Smooth muscle cell (in vitro differentiated cells): ENCODE measurements at regions not wholly inside any gene's neighbourhood (a gene's known extent, or its start where the extent isn't known, plus 50 kb on each side); places are given as distances from the start of the nearest gene placed in this dataset.

ENCODE experiments used
- DNase-seq: peaks from one replicate; lab custom pipeline; 2025; ENCODE audit not compliant: unreplicated experiment; lab: John Stamatoyannopoulos, UW
- H2AFZ ChIP-seq: fragments of 200-600 bp; sonication (generic); 2 replicates; pipeline ENCODE4 v1.6.0; 2016; ENCODE audit warnings: antibody characterized with exemption, low read depth, mild to moderate bottlenecking
- H3F3A ChIP-seq: fragments of 200-600 bp; sonication (generic); 2 replicates; pipeline ENCODE4 v1.6.0; 2017; ENCODE audit warnings: antibody characterized with exemption, low read depth
- H3K27ac ChIP-seq: fragments of 200-600 bp; sonication (generic); 2 replicates; pipeline ENCODE4 v1.5.1; 2016; ENCODE audit warnings: low read depth, mild to moderate bottlenecking
- H3K27me3 ChIP-seq: fragments of 200-600 bp; sonication (generic); 2 replicates; pipeline ENCODE4 v1.6.1; 2016; ENCODE audit warnings: low read depth, mild to moderate bottlenecking
- H3K36me3 ChIP-seq: fragments of 200-600 bp; sonication (generic); 2 replicates; pipeline ENCODE4 v1.5.1; 2016; ENCODE audit warnings: low read depth
- H3K4me1 ChIP-seq: fragments of 200-600 bp; sonication (generic); 2 replicates; pipeline ENCODE4 v1.5.1; 2016; ENCODE audit warnings: low read depth
- H3K4me2 ChIP-seq: fragments of 200-600 bp; sonication (generic); 2 replicates; pipeline ENCODE4 v1.6.0; 2016; ENCODE audit warnings: mild to moderate bottlenecking
- H3K4me3 ChIP-seq: fragments of 200-600 bp; sonication (generic); 2 replicates; pipeline ENCODE4 v1.5.1; 2016; ENCODE audit warnings: mild to moderate bottlenecking
- H3K79me2 ChIP-seq: fragments of 200-600 bp; sonication (generic); 2 replicates; pipeline ENCODE4 v1.6.0; 2016; ENCODE audit warnings: low read depth, mild to moderate bottlenecking
- H3K9ac ChIP-seq: fragments of 200-600 bp; sonication (generic); 2 replicates; pipeline ENCODE4 v1.6.0; 2016; ENCODE audit warnings: low read depth
- H3K9me3 ChIP-seq: fragments of 200-600 bp; sonication (generic); replicated peaks from 2 replicates; pipeline ENCODE4 v1.5.1; 2016; ENCODE audit warnings: low read depth
- H4K20me1 ChIP-seq: fragments of 200-600 bp; sonication (generic); 2 replicates; pipeline ENCODE4 v1.6.0; 2016; ENCODE audit warnings: low read depth
- WGBS: methylation state at CpG from one replicate; pipeline ENCODE4 v1.1.7; 2016; ENCODE audit warnings: low lambda C conversion rate; 5-methylcytosine and 5-hydroxymethylcytosine counted together
- TF ChIP-seq, protein P1 (sequence below): fragments of 200-600 bp; sonication (generic); IDR thresholded peaks from 2 replicates; pipeline ENCODE4 v1.5.1; 2017; ENCODE audit warnings: borderline replicate concordance, mild to moderate bottlenecking, antibody characterized with exemption; ENCODE audit not compliant: insufficient read depth, poor library complexity, severe bottlenecking

DNA sequence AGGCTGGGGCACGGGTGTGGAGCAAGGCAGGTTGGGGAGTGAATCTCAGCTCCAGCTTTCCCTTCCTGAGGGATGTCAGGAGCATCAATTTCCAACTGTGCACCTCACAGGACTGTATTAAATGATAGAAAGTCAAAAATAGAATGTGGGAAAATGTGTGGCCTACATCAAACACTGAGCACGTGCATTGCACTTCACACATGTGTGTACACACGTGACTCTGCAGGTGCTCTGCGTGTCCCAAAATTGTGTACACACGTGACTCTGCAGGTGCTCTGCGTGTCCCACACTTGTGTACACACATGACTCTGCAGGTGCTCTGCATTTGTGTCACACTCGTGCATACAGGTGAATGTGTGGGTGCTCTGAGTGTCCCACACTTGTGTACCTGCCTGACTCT, 577.2 kb upstream of the SALL3 start:
- Histone ChIP-seq H3K27ac (no peak overlapping the region), H2AFZ (no peak overlapping the region), H3K9ac (no peak overlapping the region), H3K4me3 (no peak overlapping the region), H3K79me2 (no peaks in the 10 kb centered on the region), H4K20me1 (no peaks in the 10 kb centered on the region), H3K36me3 (no peaks in the 10 kb centered on the region), H3K4me1 (no peaks in the 10 kb centered on the region), H3F3A (no peaks in the 10 kb centered on the region), H3K9me3 (no peaks in the 10 kb centered on the region), H3K4me2 (no peak overlapping the region), H3K27me3 (no peaks in the 10 kb centered on the region)
- no peak for DNase-seq
- WGBS: 83% methylated on average over 7 of the region's 7 CpGs
- TF ChIP-seq, protein P1, sequence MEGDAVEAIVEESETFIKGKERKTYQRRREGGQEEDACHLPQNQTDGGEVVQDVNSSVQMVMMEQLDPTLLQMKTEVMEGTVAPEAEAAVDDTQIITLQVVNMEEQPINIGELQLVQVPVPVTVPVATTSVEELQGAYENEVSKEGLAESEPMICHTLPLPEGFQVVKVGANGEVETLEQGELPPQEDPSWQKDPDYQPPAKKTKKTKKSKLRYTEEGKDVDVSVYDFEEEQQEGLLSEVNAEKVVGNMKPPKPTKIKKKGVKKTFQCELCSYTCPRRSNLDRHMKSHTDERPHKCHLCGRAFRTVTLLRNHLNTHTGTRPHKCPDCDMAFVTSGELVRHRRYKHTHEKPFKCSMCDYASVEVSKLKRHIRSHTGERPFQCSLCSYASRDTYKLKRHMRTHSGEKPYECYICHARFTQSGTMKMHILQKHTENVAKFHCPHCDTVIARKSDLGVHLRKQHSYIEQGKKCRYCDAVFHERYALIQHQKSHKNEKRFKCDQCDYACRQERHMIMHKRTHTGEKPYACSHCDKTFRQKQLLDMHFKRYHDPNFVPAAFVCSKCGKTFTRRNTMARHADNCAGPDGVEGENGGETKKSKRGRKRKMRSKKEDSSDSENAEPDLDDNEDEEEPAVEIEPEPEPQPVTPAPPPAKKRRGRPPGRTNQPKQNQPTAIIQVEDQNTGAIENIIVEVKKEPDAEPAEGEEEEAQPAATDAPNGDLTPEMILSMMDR: no peak

DNA sequence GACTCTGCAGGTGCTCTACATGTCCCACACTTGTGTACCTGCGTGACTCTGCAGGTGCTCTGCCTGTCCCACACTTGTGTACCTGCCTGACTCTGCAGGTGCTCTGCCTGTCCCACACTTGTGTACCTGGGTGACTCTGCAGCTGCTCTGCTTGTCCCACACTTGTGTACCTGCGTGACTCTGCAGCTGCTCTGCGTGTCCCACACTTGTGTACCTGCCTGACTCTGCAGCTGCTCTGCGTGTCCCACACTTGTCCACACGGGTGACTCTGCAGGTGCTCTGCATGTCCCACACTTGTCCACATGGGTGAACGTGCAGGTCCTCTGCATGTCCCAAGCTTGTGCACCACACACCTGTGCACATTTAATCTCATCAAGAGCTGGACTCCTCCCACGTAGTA, 576.7 kb upstream of the SALL3 start:
- no peaks in the 10 kb centered on the region for H3F3A ChIP-seq
- 82% methylated on average over 7 of the region's 7 CpGs for WGBS
- DNase-seq: no peak
- no peaks in the 10 kb centered on the region for H3K9me3 ChIP-seq
- H3K4me1 ChIP-seq: no peaks in the 10 kb centered on the region
- H3K9ac ChIP-seq: no peak overlapping the region
- no peak overlapping the region for H3K4me2 ChIP-seq
- H3K79me2 ChIP-seq: no peaks in the 10 kb centered on the region
- H3K27ac ChIP-seq: no peak overlapping the region
- no peaks in the 10 kb centered on the region for H3K36me3 ChIP-seq
- H3K27me3 ChIP-seq: no peaks in the 10 kb centered on the region
- no peaks in the 10 kb centered on the region for H4K20me1 ChIP-seq
- TF ChIP-seq, protein P1: no peak
- H3K4me3 ChIP-seq: no peak overlapping the region
- no peak overlapping the region for H2AFZ ChIP-seq

DNA sequence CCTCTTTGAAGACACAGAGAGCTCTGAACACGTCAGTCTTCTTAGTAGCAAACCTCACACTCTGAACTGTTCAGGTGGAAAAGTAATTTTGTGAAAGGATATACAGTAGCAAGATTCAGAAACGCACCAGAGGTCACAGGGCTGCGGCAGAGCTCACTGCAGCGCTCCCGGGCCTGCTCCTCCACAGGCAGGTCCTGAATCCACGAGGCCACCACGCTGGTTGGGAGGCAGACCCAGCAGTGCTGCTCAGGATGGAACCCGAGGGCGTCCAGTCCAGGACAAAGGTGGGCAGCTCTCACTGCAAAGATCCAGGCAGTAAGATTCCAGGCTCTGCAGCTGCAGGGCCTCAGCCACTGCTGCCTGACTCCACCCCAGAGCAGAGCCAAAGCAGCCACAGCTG, 576.2 kb upstream of the SALL3 start:
- no peak for DNase-seq
- no peaks in the 10 kb centered on the region for H3K36me3 ChIP-seq
- no peak overlapping the region for H3K4me3 ChIP-seq
- H3F3A ChIP-seq: no peaks in the 10 kb centered on the region
- no peaks in the 10 kb centered on the region for H4K20me1 ChIP-seq
- no peak overlapping the region for H3K9ac ChIP-seq
- no peaks in the 10 kb centered on the region for H3K79me2 ChIP-seq
- H3K4me2 ChIP-seq: no peak overlapping the region
- H3K9me3 ChIP-seq: no peaks in the 10 kb centered on the region
- no peaks in the 10 kb centered on the region for H3K27me3 ChIP-seq
- H3K4me1 ChIP-seq: no peaks in the 10 kb centered on the region
- TF ChIP-seq, protein P1: no peak
- no peak overlapping the region for H3K27ac ChIP-seq
- whole genome bisulfite sequencing: 79% methylated on average over 9 of the region's 9 CpGs
- H2AFZ ChIP-seq: no peak overlapping the region

DNA sequence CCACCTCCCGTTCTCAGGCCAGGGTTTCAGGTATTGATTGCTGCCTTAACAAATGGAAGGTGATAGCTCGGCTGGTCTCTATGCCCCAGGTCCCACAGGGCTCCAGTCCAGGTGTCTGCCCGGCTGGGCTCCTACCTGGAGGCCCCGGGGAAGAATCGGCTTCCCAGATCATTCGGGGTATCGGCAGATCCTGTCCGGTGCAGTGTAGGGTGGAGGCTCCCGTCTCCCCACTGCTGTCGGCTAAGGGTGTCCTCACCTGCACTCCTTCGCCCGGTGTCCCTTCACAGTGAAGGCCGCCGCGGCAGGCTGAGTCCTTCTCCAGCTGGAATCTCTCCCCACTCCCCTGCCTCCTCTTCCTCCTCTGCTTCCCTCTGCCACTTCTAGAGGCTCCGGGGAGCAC, 573.9 kb upstream of the SALL3 start:
- Histone ChIP-seq H3K27me3 (no peaks in the 10 kb centered on the region), H3K27ac (no peak overlapping the region), H3K9me3 (no peaks in the 10 kb centered on the region), H3K4me2 (no peak overlapping the region), H3K4me1 (no peaks in the 10 kb centered on the region), H4K20me1 (no peaks in the 10 kb centered on the region), H3K4me3 (no peak overlapping the region), H3K79me2 (no peaks in the 10 kb centered on the region), H2AFZ (no peak overlapping the region), H3F3A (no peaks in the 10 kb centered on the region), H3K36me3 (no peaks in the 10 kb centered on the region), H3K9ac (no peak overlapping the region)
- WGBS: 89% methylated on average over 16 of the region's 16 CpGs
- no peak for DNase-seq
- TF ChIP-seq, protein P1: no peak
